NB4 (cell line): ENCODE measurements at regions not wholly inside any gene's neighbourhood (a gene's known extent, or its start where the extent isn't known, plus 50 kb on each side); places are given as distances from the start of the nearest gene placed in this dataset.

Experiments used
- DNase-seq: peaks from one replicate; pipeline ENCODE4 v3.0.0; 2010; ENCODE audit warnings: low read depth
- H3K4me3 ChIP-seq: one replicate; pipeline ENCODE4 v1.5.1; 2011; ENCODE audit warnings: mild to moderate bottlenecking, low read depth, low read length, moderate library complexity
- CTCF ChIP-seq: IDR thresholded peaks from one replicate; pipeline ENCODE4 v1.5.1; 2012; ENCODE audit warnings: low read depth, low read length
- MYC ChIP-seq: IDR thresholded peaks from 2 replicates; pipeline ENCODE4 v1.6.1; 2011; ENCODE audit warnings: low read depth, low read length
- POLR2A ChIP-seq: IDR thresholded peaks from 2 replicates; pipeline ENCODE4 v1.6.1; 2011; ENCODE audit warnings: mild to moderate bottlenecking; ENCODE audit not compliant: insufficient read length; ENCODE audit errors: extremely low read depth
- TF ChIP-seq, protein P1 (sequence below): IDR thresholded peaks from 2 replicates; pipeline ENCODE4 v1.6.1; 2011; ENCODE audit warnings: low read depth, low read length

- DNase-seq: no peak
- H3K4me3 ChIP-seq: no peak overlapping the region
- TF ChIP-seq POLR2A (no peak), CTCF (no peak), MYC (no peak)
- TF ChIP-seq, protein P1, sequence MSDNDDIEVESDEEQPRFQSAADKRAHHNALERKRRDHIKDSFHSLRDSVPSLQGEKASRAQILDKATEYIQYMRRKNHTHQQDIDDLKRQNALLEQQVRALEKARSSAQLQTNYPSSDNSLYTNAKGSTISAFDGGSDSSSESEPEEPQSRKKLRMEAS: no peak
Measured at GRCh38 chr6:81857812-81858211, 105.3 kb upstream of the TENT5A start.

DNA sequence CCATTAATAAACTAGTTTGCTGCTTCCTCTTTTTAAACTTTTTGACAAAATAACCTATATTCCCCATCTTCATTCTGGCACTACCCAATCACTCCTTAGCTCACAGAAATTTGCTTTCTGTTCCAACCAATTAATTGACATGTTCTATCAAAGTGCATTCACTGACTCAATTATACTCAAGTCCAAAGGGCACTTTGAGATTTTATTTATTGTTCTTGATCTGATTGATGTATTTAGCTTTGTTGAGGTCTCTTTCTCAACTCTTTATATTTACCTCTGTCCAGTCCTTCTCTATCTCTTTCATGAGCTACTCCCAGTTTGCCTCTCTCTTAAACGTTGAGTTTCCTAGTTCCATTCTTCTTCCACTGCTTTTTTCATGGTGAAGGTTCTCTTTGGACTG lies 104.4 kb upstream of the TENT5A start:
- DNase-seq: no peak
- H3K4me3 ChIP-seq: no peak overlapping the region
- TF ChIP-seq POLR2A (no peak), CTCF (no peak), MYC (no peak)
- TF ChIP-seq, protein P1: no peak

GRCh38 chr6:81854474-81854873 lies 102.0 kb upstream of the TENT5A start:
- DNase-seq: no peak
- no peak overlapping the region for H3K4me3 ChIP-seq
- TF ChIP-seq MYC (no peak), POLR2A (no peak), CTCF (no peak)
- TF ChIP-seq, protein P1: no peak

- no peak for TF ChIP-seq CTCF
- TF ChIP-seq, protein P1: no peak
- no peak for TF ChIP-seq MYC
- no peak for TF ChIP-seq POLR2A
- DNase-seq: no peak
- no peak overlapping the region for H3K4me3 ChIP-seq
Measured at GRCh38 chr6:81853975-81854374, 101.5 kb upstream of the TENT5A start.

DNA sequence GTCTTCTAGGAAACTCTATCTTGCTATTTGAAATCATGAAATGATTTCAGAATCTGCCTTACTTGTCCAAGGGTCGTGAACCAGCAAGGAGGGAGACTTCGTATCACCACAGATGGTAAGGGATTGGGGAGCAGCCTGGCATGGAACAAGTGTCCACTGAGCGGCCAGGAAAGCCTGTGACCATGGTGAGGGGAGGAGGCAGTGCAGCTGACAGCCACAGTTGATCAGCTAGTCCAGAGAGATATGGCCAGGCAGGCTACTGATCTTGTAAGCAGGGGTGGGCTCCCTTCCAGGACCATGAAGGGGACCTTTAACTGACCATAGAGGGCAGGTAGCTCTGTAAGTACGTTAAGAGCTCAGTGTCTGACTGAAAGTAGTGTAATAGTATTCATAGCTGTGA lies 96.8 kb upstream of the TENT5A start:
- TF ChIP-seq POLR2A: no peak
- TF ChIP-seq, protein P1: no peak
- no peak for TF ChIP-seq MYC
- no peak for TF ChIP-seq CTCF
- no peak overlapping the region for H3K4me3 ChIP-seq
- no peak for DNase-seq

DNA sequence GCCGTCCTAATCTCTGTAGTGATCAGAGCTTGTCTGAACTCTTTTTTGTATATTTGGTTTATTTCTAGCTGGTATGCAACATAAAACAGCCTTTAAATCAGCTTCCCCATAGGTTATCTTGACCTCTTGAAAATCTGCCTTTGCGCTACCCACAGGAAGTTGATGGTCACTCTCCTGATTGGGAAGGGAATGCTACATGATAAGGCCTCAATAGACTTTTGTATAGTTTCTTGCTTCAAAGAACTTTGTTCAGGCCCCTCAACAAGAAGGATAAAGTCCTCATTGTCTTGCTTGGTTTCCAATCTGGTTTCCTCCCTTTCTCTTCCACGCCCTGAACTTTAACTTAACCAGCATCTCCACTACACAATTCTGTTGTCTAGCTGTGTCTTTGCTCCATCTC lies 95.4 kb upstream of the TENT5A start:
- no peak overlapping the region for H3K4me3 ChIP-seq
- DNase-seq: no peak
- TF ChIP-seq MYC (no peak), POLR2A (no peak), CTCF (no peak)
- TF ChIP-seq, protein P1: no peak
